Spleen (tissue), 7 donors: ENCODE measurements at regions not wholly inside any gene's neighbourhood (a gene's known extent, or its start where the extent isn't known, plus 50 kb on each side); places are given as distances from the start of the nearest gene placed in this dataset.

Experiments
- CTCF ChIP-seq, 11 experiments: fragments of 200-600 bp in 7 of 11; fragments of 450-650 bp in 4 of 11; sonication (generic) in 4 of 11; IDR thresholded peaks in 8 of 11; conservative IDR thresholded peaks in 3 of 11; 1 replicate in 7 of 11; 2 replicates in 4 of 11; pipeline versions ENCODE4 v1.4.0 to v1.8.0; 2016 to 2021; ENCODE audit warnings: antibody characterized with exemption in 11 of 11, inconsistent platforms in 4 of 11, mild to moderate bottlenecking in 1 of 11
- POLR2AphosphoS5 ChIP-seq, 3 donors: sonication (generic); formaldehyde crosslinking; IDR thresholded peaks; one replicate each; pipeline ENCODE4 v1.5.1; 2017; ENCODE audit warnings: antibody characterized with exemption in 3 of 3
- donor health status: DM: no; HTN: no; CAD: no; lungs with moderate emphysema.
- donor health status: DM: no; HTN: no; CAD: no.
- donor health status: DM: no; HTN: no; CAD: no.

DNA sequence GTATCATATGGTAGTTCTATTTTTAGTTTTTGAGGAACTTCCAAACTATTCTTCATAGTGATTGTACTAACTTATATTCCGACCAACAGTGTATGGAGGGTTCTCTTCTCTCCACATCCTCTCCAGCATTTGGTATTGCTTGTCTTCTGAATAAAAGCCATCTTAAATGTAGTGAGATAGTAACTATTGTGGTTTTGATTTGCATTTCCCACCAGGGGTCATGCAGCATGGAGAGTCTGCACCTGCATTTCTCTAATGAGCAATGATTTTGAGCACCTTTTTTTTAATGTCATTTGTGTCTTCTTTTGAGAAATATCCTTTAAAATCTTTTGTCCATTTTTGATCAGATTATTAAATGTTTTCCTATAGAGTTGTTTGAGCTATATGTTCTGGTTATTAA lies 718.5 kb downstream of the ZBBX start:
- TF ChIP-seq CTCF (IDR thresholded peaks at IDR 0.05 in 8 of 11, conservative IDR thresholded peaks at IDR 0.05 in 3 of 11): no peak
- TF ChIP-seq POLR2AphosphoS5 (IDR thresholded peaks at IDR 0.05): no peak
